HCT116 (cell line): ENCODE measurements at regions not wholly inside any gene's neighbourhood (a gene's known extent, or its start where the extent isn't known, plus 50 kb on each side); places are given as distances from the start of the nearest gene placed in this dataset.

ENCODE experiments used
- EZH2phosphoT487 ChIP-seq: fragments of 200-600 bp; IDR thresholded peaks from 2 replicates; pipeline ENCODE4 v1.6.1; 2018; ENCODE audit warnings: antibody characterized with exemption, borderline replicate concordance
- POLR2A ChIP-seq: IDR thresholded peaks from 2 replicates; pipeline ENCODE4 v1.7.0; 2011; ENCODE audit warnings: borderline replicate concordance; ENCODE audit not compliant: insufficient read depth, insufficient read length; ENCODE audit errors: extremely low read depth
- POLR2AphosphoS5 ChIP-seq: IDR thresholded peaks from 2 replicates; pipeline ENCODE4 v1.6.1; 2011; ENCODE audit warnings: mild to moderate bottlenecking, low read depth, low read length, moderate library complexity
- RAD21 ChIP-seq: IDR thresholded peaks from 2 replicates; pipeline ENCODE4 v1.6.1; 2012; ENCODE audit warnings: low read depth, mild to moderate bottlenecking
- YY1 ChIP-seq: IDR thresholded peaks from 2 replicates; pipeline ENCODE4 v1.6.1; 2011; ENCODE audit warnings: low read length, low read depth, moderate library complexity, mild to moderate bottlenecking; ENCODE audit not compliant: insufficient replicate concordance; ENCODE audit errors: extremely low read depth
- ZBTB33 ChIP-seq: IDR thresholded peaks from 2 replicates; pipeline ENCODE4 v1.6.1; 2011; ENCODE audit warnings: mild to moderate bottlenecking, low read length, moderate library complexity; ENCODE audit not compliant: insufficient replicate concordance; ENCODE audit errors: extremely low read depth
- ZFX ChIP-seq: fragments of 450-650 bp; IDR thresholded peaks from 2 replicates; pipeline ENCODE4 v1.6.1; 2017
- TF ChIP-seq, protein P1 (sequence below), 3 experiments: fragments of 200-600 bp in 1 of 3; sonication (generic) in 1 of 3; IDR thresholded peaks in 2 of 3; conservative IDR thresholded peaks in 1 of 3; 2 replicates each; pipeline ENCODE4 v1.5.1; 2012 to 2017; ENCODE audit warnings: low read depth in 2 of 3, low read length in 2 of 3, antibody characterized with exemption in 1 of 3, borderline replicate concordance in 1 of 3, control low read depth in 1 of 3, mild to moderate bottlenecking in 1 of 3, mixed read lengths in 1 of 3, mixed run types in 1 of 3, moderate library complexity in 1 of 3; ENCODE audit not compliant: insufficient read depth in 1 of 3

DNA sequence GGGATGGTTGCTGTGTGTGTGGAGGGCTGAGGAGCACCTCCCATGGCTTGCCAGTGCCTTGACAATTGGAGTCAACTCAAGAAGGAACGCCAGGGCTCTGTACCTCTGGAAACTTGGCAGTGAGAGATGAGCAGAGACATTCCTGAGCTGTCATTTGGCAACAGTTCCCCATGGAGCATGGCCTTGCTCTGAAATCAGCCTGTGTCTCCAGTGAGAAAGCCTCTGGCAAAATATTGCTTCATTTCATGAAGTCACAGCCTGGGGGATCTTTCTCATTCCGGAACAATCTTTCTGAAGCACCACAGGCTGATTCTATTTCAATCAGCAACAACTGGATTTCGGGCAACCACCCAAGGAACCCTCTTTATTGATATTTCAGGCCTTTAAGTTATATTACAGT, 52.2 kb upstream of the FNDC1 start:
- TF ChIP-seq, protein P1, sequence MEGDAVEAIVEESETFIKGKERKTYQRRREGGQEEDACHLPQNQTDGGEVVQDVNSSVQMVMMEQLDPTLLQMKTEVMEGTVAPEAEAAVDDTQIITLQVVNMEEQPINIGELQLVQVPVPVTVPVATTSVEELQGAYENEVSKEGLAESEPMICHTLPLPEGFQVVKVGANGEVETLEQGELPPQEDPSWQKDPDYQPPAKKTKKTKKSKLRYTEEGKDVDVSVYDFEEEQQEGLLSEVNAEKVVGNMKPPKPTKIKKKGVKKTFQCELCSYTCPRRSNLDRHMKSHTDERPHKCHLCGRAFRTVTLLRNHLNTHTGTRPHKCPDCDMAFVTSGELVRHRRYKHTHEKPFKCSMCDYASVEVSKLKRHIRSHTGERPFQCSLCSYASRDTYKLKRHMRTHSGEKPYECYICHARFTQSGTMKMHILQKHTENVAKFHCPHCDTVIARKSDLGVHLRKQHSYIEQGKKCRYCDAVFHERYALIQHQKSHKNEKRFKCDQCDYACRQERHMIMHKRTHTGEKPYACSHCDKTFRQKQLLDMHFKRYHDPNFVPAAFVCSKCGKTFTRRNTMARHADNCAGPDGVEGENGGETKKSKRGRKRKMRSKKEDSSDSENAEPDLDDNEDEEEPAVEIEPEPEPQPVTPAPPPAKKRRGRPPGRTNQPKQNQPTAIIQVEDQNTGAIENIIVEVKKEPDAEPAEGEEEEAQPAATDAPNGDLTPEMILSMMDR (IDR thresholded peaks at IDR 0.05 in 2 of 3, conservative IDR thresholded peaks at IDR 0.05 in 1 of 3; ENCODE audit: borderline replicate concordance in 1 of 3, insufficient read depth in 1 of 3, low read depth in 2 of 3, low read length in 2 of 3) = no peak
- no peak for TF ChIP-seq POLR2A
- no peak for TF ChIP-seq YY1
- TF ChIP-seq EZH2phosphoT487 = no peak
- TF ChIP-seq RAD21 = no peak
- no peak for TF ChIP-seq POLR2AphosphoS5
- TF ChIP-seq ZBTB33 = no peak
- TF ChIP-seq ZFX = no peak
